ENCODE measurements at regions not wholly inside any gene's neighbourhood (a gene's known extent, or its start where the extent isn't known, plus 50 kb on each side); places are given as distances from the start of the nearest gene placed in this dataset.
A peak's percentile ranks its signal among the peaks of the same experiment; 100 is the strongest.

DNA sequence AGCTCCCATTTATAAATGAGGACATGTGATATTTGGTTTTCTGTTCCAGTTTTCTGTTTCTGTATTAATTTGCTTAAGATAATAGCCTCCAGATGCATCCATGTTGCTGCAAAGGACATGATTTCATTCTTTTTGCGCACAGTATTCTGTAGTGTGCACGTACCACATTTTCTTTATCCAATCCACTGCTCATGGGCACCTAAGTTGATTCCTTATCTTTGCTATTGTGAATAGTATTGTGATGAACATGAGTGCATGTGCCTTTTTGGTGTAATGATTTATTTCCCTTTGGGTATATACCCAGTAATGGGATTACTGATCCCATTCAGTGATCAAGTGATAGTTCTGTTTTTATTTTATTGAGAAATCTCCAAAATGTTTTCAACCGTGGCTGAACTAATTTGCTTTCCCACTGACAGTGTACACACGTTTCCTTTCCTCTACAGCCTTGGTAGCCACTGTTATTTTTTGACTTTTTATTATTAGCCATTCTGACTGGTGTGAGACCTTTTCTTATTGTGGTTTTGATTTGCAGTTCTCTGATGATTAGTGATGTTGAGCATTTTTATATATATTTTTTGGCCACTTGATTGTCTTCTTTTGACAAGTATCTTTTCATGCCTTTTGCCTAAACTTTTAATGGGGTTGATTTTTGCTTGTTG lies 226.0 kb upstream of the ANO3 start:
- DNase-seq (ENCODE audit: low read depth) = no peak

DNA sequence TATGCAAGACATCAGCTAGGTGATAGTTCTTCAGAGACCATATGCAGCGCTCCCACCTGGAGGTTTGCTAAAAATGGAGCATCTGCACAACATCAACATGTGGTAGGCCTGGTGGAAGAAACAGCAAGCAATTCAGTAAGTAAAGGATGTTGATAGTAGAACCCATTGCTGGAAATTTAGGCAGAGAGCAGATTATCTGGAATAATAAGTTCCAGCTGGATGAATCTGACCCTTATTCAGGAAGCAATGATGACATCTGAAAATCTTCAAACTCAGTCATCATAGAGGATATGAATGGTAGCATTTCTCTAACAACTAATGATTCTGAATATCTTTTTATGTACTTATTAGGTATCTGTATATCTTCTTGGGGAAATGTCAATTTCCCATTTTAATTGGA lies 225.2 kb upstream of the ANO3 start:
- no peak for DNase-seq (ENCODE audit: low read depth)

DNA sequence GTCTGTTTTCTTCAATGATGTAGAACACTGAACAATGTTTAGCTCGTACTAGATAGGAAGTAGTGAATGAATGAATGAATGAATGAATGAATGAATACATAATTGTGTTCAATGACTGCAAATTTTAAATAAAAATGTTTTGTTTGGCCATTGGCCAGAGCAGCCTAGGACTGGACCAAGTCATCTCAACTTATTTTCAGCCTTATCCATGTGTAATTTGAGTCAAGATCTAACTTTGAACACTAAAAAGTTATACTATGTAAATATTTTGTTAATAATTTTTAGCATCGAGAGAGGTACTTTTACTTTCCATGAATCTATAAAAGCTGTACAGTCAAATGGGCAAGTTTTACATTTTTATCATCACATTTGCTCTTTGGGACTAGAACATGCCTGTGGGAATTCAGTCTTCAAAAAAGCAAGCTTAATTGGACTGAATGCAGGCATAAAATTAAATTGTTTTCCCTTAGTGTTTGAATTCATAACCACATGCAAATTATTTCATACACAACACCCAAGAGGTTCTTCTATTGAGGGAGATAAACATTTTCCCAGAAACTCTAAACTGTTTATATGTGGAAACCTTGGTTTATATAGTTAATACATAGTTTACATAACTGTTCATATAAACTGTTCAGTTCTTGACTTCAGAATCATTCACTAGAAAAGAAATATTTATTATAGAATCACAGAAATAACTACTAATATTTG lies 222.1 kb upstream of the ANO3 start:
- DNase-seq (ENCODE audit: low read depth) = no peak

DNA sequence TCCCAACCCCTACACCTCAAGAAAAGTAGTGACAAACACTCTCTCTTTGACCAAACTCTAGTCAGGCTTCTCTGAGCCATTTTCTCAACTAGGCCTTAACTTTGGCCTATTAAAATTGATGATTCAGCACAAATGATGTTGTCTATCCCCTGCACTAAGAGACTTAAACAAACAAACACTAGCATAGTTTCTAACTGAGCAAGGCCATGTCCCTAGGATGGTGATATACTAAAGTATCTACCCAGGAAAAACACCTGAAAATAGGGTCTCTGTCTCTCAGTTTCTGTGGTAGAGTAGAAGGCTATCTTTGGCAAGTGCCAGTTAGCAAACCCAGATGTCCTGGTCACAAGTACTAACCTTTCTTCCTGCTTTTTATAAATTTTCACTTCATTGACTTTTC lies 219.7 kb upstream of the ANO3 start:
- no peak for DNase-seq (ENCODE audit: low read depth)

DNA sequence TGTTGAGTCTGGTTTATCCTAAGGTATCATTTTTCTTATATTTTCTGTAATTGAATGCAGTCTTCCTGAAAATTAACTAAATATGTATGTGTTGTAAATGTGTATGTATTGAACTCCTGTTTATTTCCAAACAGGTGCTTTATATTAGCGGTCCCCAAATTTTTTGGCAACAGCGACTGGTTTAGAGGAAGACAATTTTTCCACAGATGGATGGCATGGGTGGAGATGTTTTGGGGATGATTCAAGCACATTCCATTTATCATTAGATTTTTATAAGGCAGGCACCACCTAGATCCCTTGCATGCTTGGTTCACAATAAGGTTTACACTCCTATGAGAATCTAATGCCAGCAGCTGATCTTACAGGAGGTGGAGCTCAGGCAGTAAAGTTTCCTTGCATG lies 210.5 kb upstream of the ANO3 start:
- no peak for DNase-seq (ENCODE audit: low read depth)

DNA sequence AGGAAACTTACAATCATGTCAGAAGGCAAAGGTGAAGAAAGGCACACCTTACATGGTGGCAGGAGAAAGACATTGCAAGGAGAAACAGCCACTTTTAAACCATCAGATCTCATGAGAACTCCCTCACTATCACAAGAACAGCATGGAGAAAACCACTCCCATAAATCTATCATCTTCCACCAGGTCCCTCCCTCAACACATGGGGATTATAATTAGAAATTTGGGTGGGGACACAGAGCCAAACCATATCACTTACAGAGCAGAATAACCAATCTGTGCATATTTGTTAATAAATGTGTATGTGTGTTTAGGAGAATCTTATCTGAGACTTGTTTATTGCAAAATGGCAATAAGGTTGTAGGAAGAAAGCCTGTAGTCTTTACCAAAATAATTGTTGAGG lies 205.2 kb upstream of the ANO3 start:
- no peak for DNase-seq (ENCODE audit: low read depth)

DNA sequence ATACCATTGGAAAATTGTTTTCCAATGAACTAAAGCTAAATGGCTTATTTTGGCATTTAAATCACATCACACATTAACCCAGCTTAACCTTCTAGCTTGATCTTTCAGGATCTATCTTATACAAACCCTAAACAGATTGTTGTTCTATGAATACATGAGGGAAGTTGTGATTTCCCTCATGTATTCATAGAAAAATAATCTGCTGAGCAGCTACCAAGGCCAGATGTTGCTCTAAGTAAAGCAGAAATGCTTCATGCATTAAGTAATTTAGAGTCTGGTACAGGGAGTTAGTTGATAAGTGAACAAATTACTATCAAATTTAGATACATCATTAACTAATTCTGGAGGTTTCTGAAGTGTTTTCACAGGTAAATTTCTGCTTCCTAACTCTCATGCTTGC lies 204.6 kb upstream of the ANO3 start:
- DNase-seq (ENCODE audit: low read depth) = no peak

DNA sequence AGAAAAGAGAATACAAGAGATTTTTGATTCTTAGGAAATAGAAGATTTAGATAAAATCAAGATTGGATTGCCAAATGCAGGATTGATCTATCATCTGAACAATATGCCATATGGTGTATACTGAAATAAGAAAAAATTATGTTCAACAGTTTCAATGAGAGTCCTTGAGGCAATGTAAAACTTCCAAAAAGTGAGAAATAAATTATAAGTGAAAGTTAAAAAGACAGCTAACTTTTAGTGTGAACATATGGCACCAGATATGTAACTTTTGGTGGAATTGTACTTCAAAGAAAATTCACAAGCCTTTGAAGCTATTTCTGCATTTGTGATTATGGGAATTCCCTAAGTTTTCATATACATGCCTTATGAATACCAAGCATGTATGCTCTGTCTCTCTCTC lies 200.5 kb upstream of the ANO3 start:
- no peak for DNase-seq (ENCODE audit: low read depth)

DNA sequence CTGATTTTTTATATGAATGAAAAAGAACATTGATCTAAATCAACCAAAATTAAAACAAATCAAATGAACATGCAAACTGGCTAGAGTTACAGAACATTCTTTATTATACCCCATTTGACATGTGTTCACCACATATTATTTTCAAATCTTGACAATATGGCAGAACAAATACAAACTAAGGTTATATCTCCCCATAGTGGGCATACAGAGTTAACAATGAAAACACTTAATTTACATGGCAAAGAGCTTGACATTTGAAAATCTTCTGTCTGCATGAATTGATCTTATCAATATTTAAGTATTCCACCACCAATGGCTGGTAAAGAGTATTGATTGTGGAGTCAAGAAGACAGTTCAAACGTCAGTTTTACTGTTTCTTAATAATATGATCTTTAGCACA lies 197.9 kb upstream of the ANO3 start:
- no peak for DNase-seq (ENCODE audit: low read depth)

DNA sequence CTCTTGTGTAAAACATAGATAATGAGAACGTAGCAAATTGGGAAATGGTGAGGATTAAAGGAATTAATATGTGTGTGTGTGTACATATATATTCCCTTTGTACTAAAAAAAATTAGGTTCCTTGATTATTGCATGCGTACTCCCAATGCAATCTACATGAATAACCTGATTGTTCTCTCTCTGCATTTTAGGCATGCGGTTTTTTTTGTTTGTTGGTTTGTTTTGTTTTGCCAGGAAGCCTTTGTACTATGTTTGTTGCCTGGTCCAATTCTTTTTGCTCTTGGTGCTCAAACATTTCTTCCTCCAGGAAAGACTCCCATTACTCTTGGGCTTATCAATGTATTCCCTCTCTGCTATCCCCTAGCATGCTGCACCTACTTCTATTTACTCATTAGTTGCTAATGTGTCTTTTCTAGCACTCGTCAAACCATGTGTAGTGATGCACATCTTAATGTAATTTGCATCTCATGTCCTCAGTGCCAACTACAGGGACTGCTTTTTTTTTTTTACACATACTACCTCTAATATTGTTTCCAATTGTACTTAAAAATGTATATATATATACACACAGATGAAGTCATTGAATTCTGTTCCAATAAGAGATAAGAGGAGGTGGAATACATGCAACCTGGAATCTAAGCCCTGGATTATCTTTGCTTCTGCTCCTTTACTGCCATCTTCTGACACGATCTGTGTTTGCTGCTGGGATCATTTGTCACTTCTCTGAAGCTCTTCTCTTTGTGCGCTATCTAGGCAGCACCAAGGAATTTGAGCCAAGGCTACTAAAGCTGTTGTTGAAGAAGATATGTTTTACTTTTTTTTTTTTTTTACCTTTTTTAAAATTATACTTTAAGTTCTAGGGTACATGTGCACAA lies 197.2 kb upstream of the ANO3 start:
- peak; percentile 25 for DNase-seq (ENCODE audit: low read depth)

DNA sequence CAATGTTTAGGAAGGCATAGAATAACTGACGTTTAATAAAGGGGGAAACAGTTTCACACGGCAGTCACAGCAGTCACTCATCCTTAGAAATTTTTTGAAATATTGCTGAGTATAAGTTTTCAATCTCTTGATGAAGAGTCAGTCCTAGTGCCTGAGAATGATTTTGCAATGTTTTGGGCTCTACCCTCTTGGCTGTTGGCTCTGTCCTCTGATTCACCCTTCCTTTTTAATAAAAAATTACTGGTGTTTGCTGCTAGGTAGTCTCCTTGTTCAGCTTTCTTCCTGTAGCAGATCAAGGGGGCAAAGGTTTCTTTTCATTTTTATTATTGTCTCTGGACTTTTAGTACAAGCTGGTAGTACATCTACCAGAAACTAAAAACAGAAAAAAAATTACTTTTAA lies 194.3 kb upstream of the ANO3 start:
- DNase-seq (ENCODE audit: low read depth) = peak; percentile 28

DNA sequence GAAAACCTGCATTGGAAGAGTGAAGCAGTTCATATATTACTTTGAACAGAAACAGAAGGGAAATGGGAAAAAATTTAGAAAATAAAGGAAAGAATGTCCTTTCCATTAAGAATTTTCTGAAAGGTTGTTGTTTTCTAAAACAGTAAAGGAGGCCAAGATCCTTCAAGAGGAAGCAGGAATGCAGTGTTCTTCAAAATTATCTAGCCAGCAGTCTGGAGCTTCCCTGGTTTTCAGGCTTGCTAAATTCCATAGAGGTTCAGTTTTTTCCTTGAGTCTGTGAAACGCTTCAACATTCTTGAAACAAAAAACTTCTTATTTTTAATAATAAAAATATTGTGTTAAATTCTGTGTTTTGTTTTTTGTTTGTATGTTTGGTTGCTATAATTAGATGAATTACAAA lies 189.0 kb upstream of the ANO3 start:
- DNase-seq (ENCODE audit: low read depth) = no peak

DNA sequence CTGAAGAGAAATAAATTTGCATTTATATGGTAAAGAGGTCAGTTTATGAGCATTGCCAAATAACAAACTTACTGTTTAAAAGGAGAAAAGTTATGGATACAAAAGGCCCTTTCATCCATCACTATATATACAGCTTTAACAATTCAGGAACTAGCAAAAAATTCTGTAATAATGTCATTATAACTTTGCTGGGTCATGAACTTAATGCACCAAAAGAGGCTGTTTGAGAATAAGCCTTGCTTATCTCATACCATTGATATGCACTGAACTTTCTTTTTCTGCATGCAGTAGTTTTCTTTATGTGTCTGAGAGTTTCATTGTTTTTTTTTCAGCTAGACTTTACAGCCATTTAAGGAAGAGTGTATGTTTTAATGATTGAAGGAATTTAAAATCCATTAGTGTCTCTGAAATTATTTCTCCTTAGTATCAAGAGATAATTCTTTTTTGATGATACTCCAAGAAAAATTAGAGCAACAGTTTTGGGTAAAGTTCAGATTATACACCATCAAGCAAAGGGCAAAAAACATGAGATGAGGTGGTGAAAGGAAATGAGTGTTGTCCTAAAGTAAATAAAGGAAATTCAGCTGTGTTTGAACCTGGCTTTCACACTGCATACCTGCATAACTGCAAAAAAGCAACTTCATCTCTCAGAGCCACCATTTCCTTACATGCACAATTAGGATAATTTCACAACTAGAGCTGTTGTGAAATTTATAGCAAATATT lies 188.2 kb upstream of the ANO3 start:
- peak; percentile 33 for DNase-seq (ENCODE audit: low read depth)

DNA sequence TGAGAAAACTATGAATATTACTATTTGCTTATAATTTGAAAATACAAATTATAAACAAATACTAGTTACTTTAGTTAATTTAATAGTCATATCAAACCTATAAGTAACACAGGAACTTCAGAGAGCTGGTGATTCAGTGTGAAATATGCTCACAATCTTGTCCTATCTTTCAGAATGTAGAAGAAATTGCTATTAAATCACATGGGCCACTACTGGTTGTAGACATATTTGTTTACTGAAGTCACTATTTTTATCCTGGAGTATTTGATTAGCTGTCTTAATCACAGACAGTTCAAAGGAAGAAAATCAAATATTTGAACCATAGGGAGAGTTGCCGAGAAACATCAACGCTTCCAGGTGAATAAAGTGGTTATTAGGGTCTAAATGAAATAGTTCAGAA lies 187.6 kb upstream of the ANO3 start:
- DNase-seq (ENCODE audit: low read depth) = peak; percentile 38

DNA sequence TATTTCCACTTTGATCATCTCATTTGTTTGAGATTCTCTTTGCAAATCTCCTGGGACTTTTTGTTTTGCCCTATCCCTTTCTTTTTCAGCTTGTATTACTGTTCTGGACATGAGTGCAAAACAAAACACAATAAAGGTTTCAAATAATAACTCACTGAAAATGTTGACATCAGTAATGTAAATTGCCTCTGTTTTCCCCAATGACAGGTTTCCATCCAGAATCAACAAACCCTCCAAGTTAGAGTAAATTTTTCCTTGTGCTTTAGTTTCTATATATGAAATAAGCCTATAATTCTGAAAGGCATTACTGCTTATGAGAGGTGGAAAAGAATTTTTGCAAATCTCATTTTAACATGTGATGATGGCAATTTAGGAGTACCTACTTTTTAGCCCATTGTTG lies 187.0 kb upstream of the ANO3 start:
- DNase-seq (ENCODE audit: low read depth) = no peak

DNA sequence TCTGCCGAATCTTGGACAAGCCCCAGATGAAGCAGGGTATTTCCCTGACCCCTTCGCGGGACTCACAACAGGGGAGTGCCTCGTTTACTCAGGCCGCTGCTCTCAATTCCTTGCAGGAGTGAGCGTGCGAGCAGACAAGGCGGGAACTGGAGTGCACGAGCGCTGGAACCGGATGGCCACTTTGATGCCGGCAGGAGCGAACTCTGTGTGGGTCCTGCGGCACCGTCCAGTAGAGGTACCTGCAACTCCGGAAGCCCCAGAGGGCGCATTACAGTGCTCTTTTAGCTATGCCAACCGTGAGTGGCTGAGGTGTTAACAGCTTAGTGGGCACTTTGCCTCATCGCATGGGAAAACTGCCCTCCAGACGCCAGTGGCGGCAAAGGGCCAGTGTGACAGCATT lies 182.3 kb upstream of the ANO3 start:
- DNase-seq (ENCODE audit: low read depth) = no peak

DNA sequence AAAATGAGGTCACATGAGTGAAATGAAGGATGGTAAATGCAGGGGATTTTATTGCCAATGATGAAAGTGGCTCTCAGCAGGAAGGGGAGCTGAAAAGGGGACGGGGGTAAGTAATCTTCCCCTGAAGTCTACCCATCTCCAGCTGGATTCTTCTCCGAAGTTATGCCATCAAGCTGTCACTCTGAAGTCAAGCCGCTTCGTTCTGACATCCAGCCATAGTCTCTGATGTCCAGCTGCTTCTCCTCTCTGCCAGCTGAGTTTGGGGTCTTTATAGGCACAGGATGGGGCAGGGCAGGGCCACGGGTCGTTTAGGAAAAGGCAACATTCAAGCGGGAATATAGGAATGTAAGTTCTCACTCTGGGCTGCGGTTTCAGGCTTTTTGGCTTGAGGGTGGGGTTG lies 181.9 kb upstream of the ANO3 start:
- DNase-seq (ENCODE audit: low read depth) = no peak

DNA sequence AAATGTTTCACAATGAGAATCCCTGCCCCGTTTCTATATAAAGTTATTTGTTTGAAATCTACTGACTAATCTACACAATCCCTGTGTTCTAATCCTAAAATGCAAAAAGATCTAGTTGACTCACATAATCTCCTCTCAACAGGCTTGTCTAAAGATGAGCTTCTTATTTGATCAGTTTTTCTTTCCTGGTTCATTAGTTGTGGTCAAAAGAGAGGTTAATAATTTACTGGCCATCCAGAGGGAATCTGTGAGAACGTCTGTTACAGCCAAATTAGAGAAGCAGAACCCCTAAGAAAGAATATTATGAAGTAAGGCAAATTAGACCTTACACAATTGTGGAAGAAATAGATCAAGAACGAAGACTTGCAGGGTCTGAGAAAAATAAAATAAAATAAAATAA lies 173.7 kb upstream of the ANO3 start:
- DNase-seq (ENCODE audit: low read depth) = no peak

DNA sequence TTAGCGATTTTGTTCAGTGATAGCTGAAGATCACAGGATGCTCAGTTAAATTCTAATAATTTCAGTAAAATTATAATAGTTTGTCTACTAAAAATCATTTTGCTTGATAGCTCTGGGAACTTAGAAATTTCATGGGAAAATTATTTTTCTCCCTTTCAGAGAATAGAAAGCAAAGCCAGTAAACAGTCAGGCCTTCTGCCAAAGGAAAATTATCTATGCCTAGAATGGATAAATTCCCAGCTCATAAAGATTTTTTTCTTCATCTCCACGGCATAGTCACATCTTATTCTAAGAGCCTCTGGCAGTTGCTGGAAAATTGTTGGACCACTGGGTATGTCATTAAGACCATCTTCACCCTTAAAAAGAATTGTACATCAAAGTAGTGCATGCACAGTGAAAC lies 169.6 kb upstream of the ANO3 start:
- no peak for DNase-seq (ENCODE audit: low read depth)

DNA sequence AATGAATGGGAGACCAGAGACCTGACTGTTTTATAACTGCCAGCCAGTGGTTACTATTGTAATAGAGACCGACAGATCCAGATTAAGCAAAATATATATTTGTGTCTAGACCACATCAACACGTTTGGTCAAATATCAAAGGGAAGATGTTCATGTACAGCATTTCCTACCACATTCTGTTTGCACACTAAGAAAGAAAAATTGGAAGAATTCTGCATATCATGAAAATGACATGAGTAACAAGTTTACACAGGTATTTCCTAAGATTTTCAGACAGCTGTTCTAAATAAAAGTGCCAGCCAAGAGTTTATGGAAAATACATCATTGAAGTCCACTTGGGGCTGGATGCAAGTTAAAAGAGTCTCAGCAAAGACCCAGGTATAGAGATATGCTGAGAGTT lies 145.5 kb upstream of the ANO3 start:
- peak; percentile 26 for DNase-seq (ENCODE audit: low read depth)

DNA sequence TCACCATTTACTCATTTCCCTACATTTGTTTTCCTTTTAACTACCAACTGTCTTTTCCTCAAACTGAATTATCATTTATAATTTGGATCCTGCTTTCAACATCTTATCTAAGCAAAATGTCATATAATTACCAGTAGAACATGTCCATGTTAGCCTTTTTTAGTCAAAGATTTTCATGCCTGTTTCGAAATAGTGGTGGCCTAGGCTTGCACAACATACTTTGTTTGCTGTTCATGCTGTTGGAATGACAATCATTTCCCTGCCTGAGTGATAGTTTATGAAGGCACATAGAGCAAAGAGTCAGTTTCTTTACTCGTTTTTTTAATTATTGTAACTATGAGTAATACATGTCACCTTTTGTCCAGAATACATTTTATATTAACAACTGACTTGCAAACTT lies 144.3 kb upstream of the ANO3 start:
- peak; percentile 94 for DNase-seq (ENCODE audit: low read depth)

DNA sequence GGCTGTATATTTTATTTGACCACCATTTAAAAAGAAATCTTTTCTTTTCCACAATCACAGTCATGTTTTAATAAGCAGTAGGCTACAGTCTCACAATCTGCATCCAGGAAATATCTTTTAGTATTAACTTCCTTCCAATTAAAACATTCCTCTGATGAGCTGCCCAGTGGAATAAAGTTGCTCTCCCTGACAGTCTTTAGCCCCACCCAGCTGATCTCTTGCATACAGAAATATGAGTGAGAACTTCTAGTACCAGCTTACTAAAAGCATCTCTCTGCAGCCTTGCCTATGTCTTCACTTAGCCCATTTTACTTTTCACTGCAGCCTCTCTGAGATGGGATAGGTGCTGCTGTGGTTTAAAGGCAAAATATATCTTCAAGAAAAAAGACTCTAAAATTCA lies 143.4 kb upstream of the ANO3 start:
- DNase-seq (ENCODE audit: low read depth) = peak; percentile 51

DNA sequence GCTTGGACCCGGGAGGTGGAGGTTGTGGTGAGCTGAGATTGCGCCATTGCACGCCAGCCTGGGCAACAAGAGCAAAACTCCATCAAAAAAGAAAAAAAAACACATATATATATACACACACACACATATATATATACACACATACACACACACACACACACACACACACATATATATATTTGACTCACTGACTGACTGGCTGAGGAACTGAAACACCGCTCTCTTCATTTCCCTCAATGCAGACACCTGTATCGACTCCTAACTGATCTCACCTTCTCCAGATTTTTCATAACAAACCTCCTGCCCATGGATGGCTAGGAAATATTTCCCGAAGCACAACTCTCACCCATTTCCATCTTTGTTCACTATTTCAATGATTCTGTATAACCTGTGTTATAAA lies 140.7 kb upstream of the ANO3 start:
- DNase-seq (ENCODE audit: low read depth) = no peak

Data from iris pigment epithelial cell (primary cell).